ENCODE measurements at regions not wholly inside any gene's neighbourhood (a gene's known extent, or its start where the extent isn't known, plus 50 kb on each side); places are given as distances from the start of the nearest gene placed in this dataset.

GRCh38 chr5:116738615-116739261 is 164.1 kb upstream of the SEMA6A start:
- H3K27ac ChIP-seq, result no peak overlapping the region
- DNase-seq, result no peak
- intact Hi-C loops (cut with DNase I; ENCODE audit: low total_unique reads), result no loop called here

GRCh38 chr5:116738239-116738614 is 163.6 kb upstream of the SEMA6A start:
- no peak overlapping the region for H3K27ac ChIP-seq
- intact Hi-C loops (cut with DNase I; ENCODE audit: low total_unique reads), result no loop called here

More at GRCh38 chr5:116738615-116739261, 164.1 kb upstream of the SEMA6A start:
- Histone ChIP-seq H3K9me3 (peaks cover 0 to 4% (median 3%) of the 10 kb centered on the region in 8 donors), H3K4me1 (peaks cover 0 to 15% (median 0%) of the 10 kb centered on the region in 6 donors), H3K27me3 (replicated peaks in 1 of 7) (no peaks in the 10 kb centered on the region), H3K36me3 (no peaks in the 10 kb centered on the region), H3K4me3 (peak overlapping the region in 1 of 8 donors; percentile 38)
- 76 to 91% (median 79%) methylated on average over 6 of the region's 6 CpGs for WGBS, 5 donors
- TF ChIP-seq CTCF (IDR thresholded peaks at IDR 0.05 in 8 of 11, conservative IDR thresholded peaks at IDR 0.05 in 3 of 11) (no peak), POLR2A (IDR thresholded peaks at IDR 0.05) (no peak), POLR2AphosphoS5 (IDR thresholded peaks at IDR 0.05) (no peak)

GRCh38 chr5:116736671-116737070 is 162.0 kb upstream of the SEMA6A start:
- intact Hi-C loops (cut with DNase I; ENCODE audit: low total_unique reads), result no loop called here
- TF ChIP-seq POLR2A (IDR thresholded peaks at IDR 0.05) (no peak), POLR2AphosphoS5 (IDR thresholded peaks at IDR 0.05) (no peak)
- H3K9me3 ChIP-seq, result no peaks in the 10 kb centered on the region
- no peaks in the 10 kb centered on the region for H3K27me3 ChIP-seq (replicated peaks in 1 of 7)
- H3K36me3 ChIP-seq, result no peaks in the 10 kb centered on the region
- no peak overlapping the region for H3K4me3 ChIP-seq
- H3K4me1 ChIP-seq, result peaks cover 0 to 15% (median 0%) of the 10 kb centered on the region in 6 donors
- DNase-seq, result no peak
- H3K27ac ChIP-seq, result no peak overlapping the region

More at GRCh38 chr5:116738239-116738614, 163.6 kb upstream of the SEMA6A start:
- TF ChIP-seq POLR2AphosphoS5 (IDR thresholded peaks at IDR 0.05), result no peak
- no peaks in the 10 kb centered on the region for H3K36me3 ChIP-seq
- peaks cover 0 to 15% (median 0%) of the 10 kb centered on the region in 6 donors for H3K4me1 ChIP-seq
- no peaks in the 10 kb centered on the region for H3K27me3 ChIP-seq (replicated peaks in 1 of 7)
- H3K4me3 ChIP-seq, result no peak overlapping the region
- no peak for DNase-seq
- H3K9me3 ChIP-seq, result no peaks in the 10 kb centered on the region
- 50 to 58% (median 57%) methylated on average over 5 of the region's 5 CpGs for WGBS, 5 donors

- H3K4me1 ChIP-seq, result peaks cover 0 to 8% (median 0%) of the 10 kb centered on the region in 6 donors
- 65 to 79% (median 72%) methylated on average over 11 of the region's 11 CpGs for WGBS, 5 donors
- no peak for TF ChIP-seq POLR2AphosphoS5 (IDR thresholded peaks at IDR 0.05)
- TF ChIP-seq POLR2A (IDR thresholded peaks at IDR 0.05), result no peak
- TF ChIP-seq CTCF (IDR thresholded peaks at IDR 0.05 in 8 of 11, conservative IDR thresholded peaks at IDR 0.05 in 3 of 11), result no peak
- no peaks in the 10 kb centered on the region for H3K36me3 ChIP-seq
- intact Hi-C loops (cut with DNase I; ENCODE audit: low total_unique reads), result no loop called here
- H3K4me3 ChIP-seq, result no peak overlapping the region
- no peak overlapping the region for H3K27ac ChIP-seq
- H3K27me3 ChIP-seq (replicated peaks in 1 of 7), result peaks cover 0 to 5% (median 0%) of the 10 kb centered on the region in 7 donors
- no peaks in the 10 kb centered on the region for H3K9me3 ChIP-seq
- no peak for DNase-seq
These were observed 159.7 kb upstream of the SEMA6A start for GRCh38 chr5:116733991-116734975.

- DNase-seq, result no peak
- Histone ChIP-seq H3K9me3 (no peaks in the 10 kb centered on the region), H3K4me3 (no peak overlapping the region), H3K4me1 (no peaks in the 10 kb centered on the region), H3K36me3 (no peaks in the 10 kb centered on the region), H3K27me3 (replicated peaks in 1 of 7) (peaks cover 0 to 5% (median 0%) of the 10 kb centered on the region in 7 donors), H3K27ac (no peak overlapping the region)
- WGBS, 5 donors, result 76 to 98% (median 91%) methylated on average over 2 of the region's 2 CpGs
- intact Hi-C loops (cut with DNase I; ENCODE audit: low total_unique reads), result no loop called here
- TF ChIP-seq POLR2A (IDR thresholded peaks at IDR 0.05) (no peak), CTCF (IDR thresholded peaks at IDR 0.05 in 8 of 11, conservative IDR thresholded peaks at IDR 0.05 in 3 of 11) (no peak)
These were observed 158.0 kb upstream of the SEMA6A start for GRCh38 chr5:116732591-116732990.

Data from spleen (tissue), 11 donors.